ENCODE measurements at regions not wholly inside any gene's neighbourhood (a gene's known extent, or its start where the extent isn't known, plus 50 kb on each side); places are given as distances from the start of the nearest gene placed in this dataset.

- no peak for TF ChIP-seq CTCF (IDR thresholded peaks at IDR 0.05; ENCODE audit: low read depth, low read length, missing control alignments)
- in situ Hi-C loops (cut with HindIII; ENCODE audit: low sequenced_read_pairs), result no loop called here
- no peak overlapping the region for H3K4me3 ChIP-seq (ENCODE audit: low read depth, low read length)
- DNase-seq (ENCODE audit: low read depth), result no peak
Measured at GRCh38 chr6:128631031-128631430, 110.6 kb upstream of the PTPRK start.

- in situ Hi-C loops (cut with HindIII; ENCODE audit: low sequenced_read_pairs), result no loop called here
- no peak overlapping the region for H3K4me3 ChIP-seq (ENCODE audit: low read depth, low read length)
- DNase-seq (ENCODE audit: low read depth), result no peak
- no peak for TF ChIP-seq CTCF (IDR thresholded peaks at IDR 0.05; ENCODE audit: low read depth, low read length, missing control alignments)
Measured at GRCh38 chr6:128630213-128630612, 109.8 kb upstream of the PTPRK start.

GRCh38 chr6:128617285-128617684 lies 96.9 kb upstream of the PTPRK start:
- no peak for DNase-seq (ENCODE audit: low read depth)
- TF ChIP-seq CTCF (IDR thresholded peaks at IDR 0.05; ENCODE audit: low read depth, low read length, missing control alignments), result no peak
- no peak overlapping the region for H3K4me3 ChIP-seq (ENCODE audit: low read depth, low read length)
- in situ Hi-C loops (cut with HindIII; ENCODE audit: low sequenced_read_pairs), result no loop called here

- in situ Hi-C loops (cut with HindIII; ENCODE audit: low sequenced_read_pairs), result no loop called here
- H3K4me3 ChIP-seq (ENCODE audit: low read depth, low read length), result no peak overlapping the region
- no peak for DNase-seq (ENCODE audit: low read depth)
- TF ChIP-seq CTCF (IDR thresholded peaks at IDR 0.05; ENCODE audit: low read depth, low read length, missing control alignments), result no peak
Measured at GRCh38 chr6:128616342-128616741, 95.9 kb upstream of the PTPRK start.

GRCh38 chr6:128606611-128607010 lies 86.2 kb upstream of the PTPRK start:
- H3K4me3 ChIP-seq (ENCODE audit: low read depth, low read length), result no peak overlapping the region
- in situ Hi-C loops (cut with HindIII; ENCODE audit: low sequenced_read_pairs), result no loop called here
- TF ChIP-seq CTCF (IDR thresholded peaks at IDR 0.05; ENCODE audit: low read depth, low read length, missing control alignments), result no peak
- DNase-seq (ENCODE audit: low read depth), result no peak

GRCh38 chr6:128605961-128606360 lies 85.6 kb upstream of the PTPRK start:
- in situ Hi-C loops (cut with HindIII; ENCODE audit: low sequenced_read_pairs), result no loop called here
- DNase-seq (ENCODE audit: low read depth), result no peak
- no peak overlapping the region for H3K4me3 ChIP-seq (ENCODE audit: low read depth, low read length)
- TF ChIP-seq CTCF (IDR thresholded peaks at IDR 0.05; ENCODE audit: low read depth, low read length, missing control alignments), result no peak

GRCh38 chr6:128601060-128601459 lies 80.7 kb upstream of the PTPRK start:
- DNase-seq (ENCODE audit: low read depth), result peak; percentile 19
- in situ Hi-C loops (cut with HindIII; ENCODE audit: low sequenced_read_pairs), result no loop called here
- no peak overlapping the region for H3K4me3 ChIP-seq (ENCODE audit: low read depth, low read length)
- TF ChIP-seq CTCF (IDR thresholded peaks at IDR 0.05; ENCODE audit: low read depth, low read length, missing control alignments), result no peak

Data from astrocyte of the cerebellum (primary cell).